Activated T-helper 1 cell treated with Interleukin-2 at 50 U/mL for 16 hours (primary cell): ENCODE measurements at regions not wholly inside any gene's neighbourhood (a gene's known extent, or its start where the extent isn't known, plus 50 kb on each side); places are given as distances from the start of the nearest gene placed in this dataset.

Experiments
- DNase-seq: peaks from one replicate; pipeline ENCODE4 v3.0.0-alpha.2; 2020; ENCODE audit warnings: low read depth

GRCh38 chr13:76440568-76440967, 445.6 kb downstream of the KCTD12 start:
- DNase-seq = no peak

DNA sequence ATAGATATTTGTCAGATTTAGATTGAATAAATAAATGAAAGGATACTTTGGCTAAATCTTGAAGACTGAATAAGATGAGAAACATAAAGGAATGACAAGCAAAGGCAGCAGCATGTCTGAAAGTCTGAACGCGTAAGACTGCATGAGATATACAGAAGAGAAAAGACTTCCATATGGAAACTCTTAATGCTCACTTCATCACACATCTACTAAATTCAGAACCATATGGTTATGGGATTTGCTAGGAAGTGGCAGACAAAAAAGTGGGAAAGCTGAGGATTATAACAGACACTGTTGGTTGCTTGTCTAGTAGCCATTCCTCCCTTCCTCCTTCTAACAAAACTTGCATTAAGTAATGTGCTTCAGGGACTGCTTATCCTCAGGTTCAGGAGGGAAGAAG, 446.7 kb downstream of the KCTD12 start:
- no peak for DNase-seq

DNA sequence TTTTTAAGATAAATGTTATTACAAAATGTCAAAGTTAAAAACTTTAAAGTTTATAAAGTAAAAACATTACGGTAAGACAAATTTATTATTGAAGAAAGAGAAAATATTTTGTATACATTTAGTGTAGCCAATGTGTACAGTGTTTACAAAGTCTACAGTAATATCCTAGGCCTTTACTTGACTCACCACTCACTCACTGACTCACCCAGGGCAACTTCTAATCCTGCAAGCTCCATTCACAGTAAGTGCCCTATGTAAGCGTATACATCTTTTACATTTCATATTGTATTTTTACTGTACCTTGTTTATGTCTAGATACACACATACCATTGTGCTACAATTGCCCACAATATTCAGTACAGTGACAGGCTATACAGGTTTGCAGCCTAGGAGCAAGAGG, 448.2 kb downstream of the KCTD12 start:
- no peak for DNase-seq

GRCh38 chr13:76425935-76426334, 460.3 kb downstream of the KCTD12 start:
- no peak for DNase-seq

DNA sequence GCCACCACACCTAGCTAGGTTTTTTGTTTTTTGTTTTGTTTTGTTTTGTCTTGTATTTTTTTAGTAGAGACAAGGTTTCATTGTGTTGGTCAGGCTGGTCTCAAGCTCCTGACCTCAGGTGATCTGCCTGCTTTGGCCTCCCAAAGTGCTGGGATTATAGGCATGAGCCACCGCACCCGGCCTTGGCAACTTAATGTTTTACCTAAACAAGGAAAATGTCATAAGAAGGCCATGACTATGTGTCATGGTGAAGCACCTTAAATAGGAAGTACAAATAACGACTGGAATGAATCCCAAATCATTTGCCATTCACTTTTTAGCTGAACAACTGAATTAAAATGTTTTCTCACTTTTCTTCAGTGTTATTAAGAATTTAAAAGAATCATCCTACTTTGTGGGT, 465.2 kb downstream of the KCTD12 start:
- DNase-seq = no peak

GRCh38 chr13:76418404-76418803, 467.8 kb downstream of the KCTD12 start:
- no peak for DNase-seq

DNA sequence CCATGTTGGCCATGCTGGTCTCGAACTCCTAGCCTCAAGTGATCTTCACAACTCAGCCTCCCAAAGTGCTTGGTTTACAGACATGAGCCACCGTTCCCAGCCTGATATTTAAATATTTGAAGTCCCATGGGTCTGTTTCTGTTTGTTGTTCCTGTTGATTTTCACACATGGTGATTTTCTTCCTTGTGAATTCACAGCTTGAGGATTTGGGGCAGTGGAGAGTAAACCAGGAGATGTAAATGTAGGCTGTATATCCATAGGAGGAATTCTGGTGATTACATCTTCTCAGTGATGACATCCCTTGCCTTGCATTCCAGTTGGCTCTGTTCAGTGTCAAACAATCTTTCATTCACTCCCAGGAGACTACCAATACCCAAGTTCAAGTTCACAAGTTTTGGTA, 471.9 kb downstream of the KCTD12 start:
- no peak for DNase-seq

- DNase-seq = no peak
Measured at GRCh38 chr13:76406243-76406642, 480.0 kb downstream of the KCTD12 start.

- DNase-seq = no peak
Measured at GRCh38 chr13:76398425-76398824, 487.8 kb downstream of the KCTD12 start.

DNA sequence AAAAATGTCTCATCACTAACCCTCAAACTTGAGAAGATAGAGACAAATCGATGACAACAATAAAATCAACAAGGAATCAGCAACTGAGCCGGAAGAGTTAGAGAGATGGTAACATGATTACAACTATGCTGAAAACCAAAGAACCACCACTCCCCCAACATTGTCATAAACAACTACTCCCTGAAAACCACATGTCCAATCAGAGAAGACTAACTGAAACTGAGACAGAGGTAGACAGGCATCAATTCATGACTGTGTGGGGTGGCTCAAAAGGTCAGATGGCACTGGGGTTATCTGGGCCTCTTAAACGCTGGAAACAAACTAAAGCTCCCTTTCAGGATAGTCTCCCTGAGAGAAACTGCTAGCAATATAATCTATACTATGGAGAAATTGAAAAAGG, 488.8 kb downstream of the KCTD12 start:
- DNase-seq = no peak

- DNase-seq = no peak
Measured at GRCh38 chr13:76389321-76389720, 496.9 kb downstream of the KCTD12 start.

- no peak for DNase-seq
Measured at GRCh38 chr13:76387566-76387965, 498.6 kb downstream of the KCTD12 start.

- no peak for DNase-seq
Measured at GRCh38 chr13:76386321-76386720, 499.9 kb downstream of the KCTD12 start.

GRCh38 chr13:76385586-76385985, 500.6 kb downstream of the KCTD12 start:
- DNase-seq = no peak

DNA sequence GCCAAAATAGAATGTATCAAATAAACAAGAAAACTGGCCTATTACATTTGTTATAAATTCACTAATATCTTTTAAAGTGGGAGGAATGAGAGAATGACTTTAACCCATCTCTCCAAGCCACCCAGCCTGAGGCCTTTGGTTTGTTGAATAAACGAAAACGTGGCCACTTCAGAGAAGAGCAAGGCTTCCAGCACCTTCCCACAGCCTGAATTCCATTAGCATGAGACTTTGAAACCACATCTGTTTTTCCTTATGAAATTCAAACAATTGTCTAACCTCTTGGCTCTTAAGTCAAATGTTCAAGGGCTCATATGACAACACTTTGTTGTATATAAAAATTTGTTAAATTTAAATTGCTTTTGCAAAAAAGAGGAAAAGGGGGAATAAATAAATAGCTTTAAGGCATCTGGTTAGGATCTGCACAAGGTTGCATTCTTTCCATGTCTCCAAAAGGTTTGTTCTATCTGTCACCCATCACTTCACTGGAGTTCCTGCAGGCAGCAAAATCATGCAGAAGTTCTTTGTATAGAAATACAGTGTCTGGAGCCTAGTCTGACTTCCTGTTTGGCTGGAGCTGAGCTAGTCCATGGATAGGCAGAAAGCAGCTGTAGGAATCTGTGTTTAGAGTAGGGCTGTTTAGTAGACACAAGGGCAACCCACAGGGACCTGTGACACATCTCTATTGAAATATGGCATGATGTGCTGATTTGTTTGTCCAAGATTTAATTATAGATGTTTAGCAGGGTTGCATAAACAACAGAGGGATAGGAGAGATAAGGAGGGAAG, 502.3 kb downstream of the KCTD12 start:
- DNase-seq = no peak

DNA sequence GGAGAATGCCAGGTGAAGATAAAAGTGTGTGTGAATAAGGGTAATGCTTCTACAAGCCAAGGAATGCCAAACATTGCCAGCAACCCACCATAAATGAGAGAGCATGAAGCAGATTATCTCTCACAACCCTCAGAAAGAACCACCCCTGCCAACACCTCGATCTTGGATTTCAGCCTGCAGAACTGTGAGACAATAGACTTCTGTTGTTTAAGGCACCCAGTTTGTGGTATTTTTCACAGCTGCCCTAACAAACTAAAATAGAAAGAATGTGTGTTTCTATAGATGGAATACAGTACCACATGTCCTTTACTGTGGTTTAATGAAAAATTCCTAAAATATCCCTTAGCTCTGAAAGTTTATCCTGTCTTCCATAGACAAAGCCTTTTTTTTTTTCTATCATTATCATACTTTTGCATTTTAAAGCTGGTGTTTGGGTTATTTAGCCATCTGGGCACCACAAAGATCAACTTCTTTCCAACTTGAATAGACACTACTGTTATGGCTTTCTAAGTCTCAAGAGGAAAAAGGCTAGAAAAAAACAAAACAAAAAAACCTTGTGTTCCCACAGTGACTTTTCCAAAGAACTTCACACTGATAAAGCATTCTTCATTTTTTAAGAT, 505.6 kb downstream of the KCTD12 start:
- DNase-seq = no peak

DNA sequence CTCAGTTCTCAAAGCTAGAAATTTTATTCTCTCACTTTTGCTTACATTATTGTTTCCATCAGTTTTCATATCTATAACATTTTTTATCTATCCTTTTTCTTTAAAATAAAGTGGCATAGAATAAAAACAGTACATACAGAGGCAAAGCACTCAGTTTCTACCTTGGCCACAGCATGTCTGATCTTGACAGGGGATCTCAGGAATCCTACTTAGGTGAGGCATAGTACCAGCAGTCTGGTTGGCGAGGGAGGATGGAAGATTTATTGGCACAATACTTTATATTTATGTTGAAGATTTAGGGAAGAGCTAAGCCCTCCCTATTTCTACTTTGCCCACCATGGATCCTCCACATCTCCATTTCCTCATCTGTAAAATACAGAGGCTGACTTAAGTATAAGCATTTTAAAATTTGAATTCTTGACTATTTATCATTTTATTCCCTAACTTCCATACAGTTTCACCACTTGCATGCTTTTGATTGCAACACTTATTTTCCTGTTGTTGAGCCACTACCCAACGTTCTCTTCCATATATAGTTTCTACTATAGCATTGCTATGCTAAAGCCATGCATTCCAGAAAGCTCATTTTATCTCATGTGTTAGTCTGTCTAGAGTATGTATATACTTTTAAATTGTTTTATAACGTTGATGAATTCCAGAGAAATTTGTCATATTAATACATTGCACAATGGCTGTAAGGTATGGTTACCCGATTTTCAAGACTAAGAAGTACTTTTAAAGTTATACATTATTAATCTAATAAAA, 506.7 kb downstream of the KCTD12 start:
- no peak for DNase-seq

GRCh38 chr13:76378767-76379166, 507.4 kb downstream of the KCTD12 start:
- no peak for DNase-seq

GRCh38 chr13:76363682-76364289, 522.4 kb downstream of the KCTD12 start:
- no peak for DNase-seq

- no peak for DNase-seq
Measured at GRCh38 chr13:76361868-76362267, 524.3 kb downstream of the KCTD12 start.

- DNase-seq = no peak
Measured at GRCh38 chr13:76351541-76352229, 534.5 kb downstream of the KCTD12 start.

DNA sequence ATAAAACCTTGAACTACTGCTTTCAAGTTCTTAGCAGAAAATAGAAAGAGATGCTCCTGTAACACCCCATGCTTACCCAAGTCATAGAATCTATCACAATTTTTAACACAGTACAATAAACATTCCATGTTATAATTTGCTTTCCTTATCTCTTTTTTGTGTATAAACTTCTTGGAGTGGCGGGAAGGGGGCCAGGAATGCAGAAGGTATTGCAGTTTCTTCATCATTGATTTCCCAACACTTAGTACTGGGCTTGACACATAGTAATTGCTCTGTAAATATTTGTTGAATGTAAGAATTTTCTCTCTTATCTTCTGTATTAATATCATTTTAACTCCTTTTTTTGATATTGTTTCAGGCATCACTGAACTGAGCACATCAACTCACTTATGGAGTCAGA, 535.8 kb downstream of the KCTD12 start:
- no peak for DNase-seq
